ENCODE measurements at regions not wholly inside any gene's neighbourhood (a gene's known extent, or its start where the extent isn't known, plus 50 kb on each side); places are given as distances from the start of the nearest gene placed in this dataset.

DNA sequence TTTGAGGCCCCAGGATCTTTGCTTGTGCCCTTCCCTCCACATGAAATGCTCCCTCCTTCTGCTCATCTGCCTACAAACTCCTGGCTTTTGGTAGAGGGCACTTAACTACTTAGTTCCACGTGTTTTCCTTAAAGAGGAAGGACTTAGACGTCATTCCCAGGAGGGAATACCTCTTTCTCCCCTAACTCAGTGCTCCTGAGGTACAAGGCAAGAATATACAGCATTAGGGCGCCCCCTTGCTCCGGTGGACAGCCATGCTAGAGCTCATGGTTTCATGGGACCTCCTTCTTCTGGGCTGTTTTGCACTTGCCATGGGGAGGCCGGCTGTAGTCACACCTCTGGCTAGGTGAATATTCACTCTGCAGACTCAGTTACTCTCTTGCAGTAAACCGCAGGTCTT, 93.8 kb upstream of the LY86 start:
- Histone ChIP-seq H3K27ac (no peak overlapping the region), H3K4me3 (no peak overlapping the region)
- TF ChIP-seq, protein P1, sequence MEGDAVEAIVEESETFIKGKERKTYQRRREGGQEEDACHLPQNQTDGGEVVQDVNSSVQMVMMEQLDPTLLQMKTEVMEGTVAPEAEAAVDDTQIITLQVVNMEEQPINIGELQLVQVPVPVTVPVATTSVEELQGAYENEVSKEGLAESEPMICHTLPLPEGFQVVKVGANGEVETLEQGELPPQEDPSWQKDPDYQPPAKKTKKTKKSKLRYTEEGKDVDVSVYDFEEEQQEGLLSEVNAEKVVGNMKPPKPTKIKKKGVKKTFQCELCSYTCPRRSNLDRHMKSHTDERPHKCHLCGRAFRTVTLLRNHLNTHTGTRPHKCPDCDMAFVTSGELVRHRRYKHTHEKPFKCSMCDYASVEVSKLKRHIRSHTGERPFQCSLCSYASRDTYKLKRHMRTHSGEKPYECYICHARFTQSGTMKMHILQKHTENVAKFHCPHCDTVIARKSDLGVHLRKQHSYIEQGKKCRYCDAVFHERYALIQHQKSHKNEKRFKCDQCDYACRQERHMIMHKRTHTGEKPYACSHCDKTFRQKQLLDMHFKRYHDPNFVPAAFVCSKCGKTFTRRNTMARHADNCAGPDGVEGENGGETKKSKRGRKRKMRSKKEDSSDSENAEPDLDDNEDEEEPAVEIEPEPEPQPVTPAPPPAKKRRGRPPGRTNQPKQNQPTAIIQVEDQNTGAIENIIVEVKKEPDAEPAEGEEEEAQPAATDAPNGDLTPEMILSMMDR (IDR thresholded peaks at IDR 0.05): no peak
- no peak for DNase-seq (ENCODE audit: low spot score)

DNA sequence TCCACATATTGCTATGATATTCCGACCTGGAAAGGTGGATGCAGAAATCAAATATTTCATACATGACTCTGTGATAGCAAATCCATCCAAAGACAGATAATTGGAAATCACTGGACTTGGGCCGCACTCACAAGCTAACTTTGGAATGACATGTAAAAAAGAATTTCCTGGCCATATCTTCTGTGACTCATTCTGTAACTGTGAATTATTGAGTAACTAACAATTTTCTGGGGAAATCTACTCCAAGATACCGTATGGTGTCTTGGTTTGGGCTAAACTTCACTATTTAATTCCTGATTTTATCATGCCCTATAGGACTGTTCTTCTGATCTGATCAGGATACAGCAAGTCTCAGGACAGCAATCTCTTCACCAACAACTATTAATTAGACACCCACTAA, 92.7 kb upstream of the LY86 start:
- Histone ChIP-seq H3K4me3 (no peak overlapping the region), H3K27ac (no peak overlapping the region)
- TF ChIP-seq, protein P1 (IDR thresholded peaks at IDR 0.05): no peak
- no peak for DNase-seq (ENCODE audit: low spot score)

DNA sequence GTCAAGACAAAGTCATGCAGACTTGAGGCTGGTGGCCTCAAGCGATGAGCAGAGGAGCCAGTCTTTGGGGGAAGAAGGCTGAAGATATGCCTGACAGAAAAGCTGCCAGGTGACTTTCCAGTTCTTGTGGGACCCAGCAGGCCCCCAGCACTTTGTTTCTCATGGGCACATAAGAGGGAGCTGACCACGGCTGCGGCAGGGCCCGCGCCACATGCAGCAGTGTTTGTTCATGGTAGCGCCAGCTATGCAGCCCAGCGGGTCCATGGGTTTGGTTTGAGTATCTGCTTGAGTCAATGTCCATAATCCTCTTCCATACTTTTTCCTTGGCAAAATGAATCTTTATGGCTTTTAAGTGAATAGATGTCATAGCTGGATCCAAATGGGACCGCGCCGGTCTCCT, 91.0 kb upstream of the LY86 start:
- H3K4me3 ChIP-seq: no peak overlapping the region
- DNase-seq (ENCODE audit: low spot score): no peak
- TF ChIP-seq, protein P1 (IDR thresholded peaks at IDR 0.05): no peak
- H3K27ac ChIP-seq: no peak overlapping the region

DNA sequence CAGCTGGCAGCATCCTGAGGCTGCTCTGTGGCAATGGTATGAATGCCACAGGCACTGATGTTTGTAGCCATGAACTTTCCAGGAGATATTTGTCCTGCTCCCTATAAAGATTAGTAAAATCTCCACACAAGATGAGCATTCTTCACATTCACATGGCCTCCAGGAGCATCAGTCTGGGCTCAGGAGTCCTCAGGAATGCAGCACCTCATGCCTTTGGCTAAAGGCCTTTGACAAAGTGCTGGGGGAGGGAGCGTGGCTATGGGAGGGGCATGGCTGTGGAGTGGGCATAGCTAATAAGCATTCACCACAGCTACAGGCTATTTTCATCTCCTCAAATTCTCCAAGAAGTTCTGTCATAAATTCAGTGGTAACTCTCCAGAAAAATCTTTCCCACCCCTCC, 90.5 kb upstream of the LY86 start:
- no peak overlapping the region for H3K4me3 ChIP-seq
- H3K27ac ChIP-seq: no peak overlapping the region
- no peak for DNase-seq (ENCODE audit: low spot score)
- TF ChIP-seq, protein P1 (IDR thresholded peaks at IDR 0.05): no peak

DNA sequence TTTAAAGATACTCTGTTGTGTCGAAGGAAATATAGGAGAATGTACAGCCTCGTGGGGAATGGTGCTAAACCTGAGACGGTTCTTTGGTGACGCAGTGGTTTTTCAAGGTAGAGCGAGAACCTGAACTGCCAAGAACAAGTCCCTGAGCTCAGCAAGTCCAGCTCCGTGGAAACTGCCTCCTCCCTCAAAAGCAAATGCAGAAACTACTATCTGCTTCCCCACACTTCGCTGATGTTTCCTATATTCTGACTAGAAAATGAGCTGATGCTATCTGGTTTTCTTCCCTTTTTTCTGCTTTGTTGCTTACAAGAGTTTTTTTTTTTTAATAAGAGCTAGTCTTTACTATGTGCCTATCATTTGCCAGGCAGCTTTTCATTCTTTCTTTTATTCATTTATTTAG, 85.3 kb upstream of the LY86 start:
- H3K27ac ChIP-seq: no peak overlapping the region
- TF ChIP-seq, protein P1 (IDR thresholded peaks at IDR 0.05): no peak
- no peak overlapping the region for H3K4me3 ChIP-seq
- DNase-seq (ENCODE audit: low spot score): no peak

DNA sequence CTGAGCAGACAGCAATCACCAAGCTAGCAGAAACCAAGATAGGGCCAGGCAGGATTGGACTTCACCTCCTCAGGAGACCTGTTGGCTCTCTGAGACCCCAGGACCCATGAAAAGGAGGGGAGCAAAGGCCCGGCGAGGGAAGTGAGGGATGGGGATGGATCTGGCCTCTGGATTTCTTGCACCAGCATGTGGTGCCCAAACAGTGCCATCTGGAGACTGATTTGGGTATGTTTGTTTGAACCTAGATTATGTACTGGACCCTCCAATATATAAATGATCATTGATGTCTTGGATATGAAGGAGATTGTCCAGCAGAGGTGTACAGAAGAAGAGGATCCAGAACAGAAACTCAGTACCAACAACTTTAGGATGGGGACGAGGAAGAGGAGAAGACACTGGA, 83.4 kb upstream of the LY86 start:
- Histone ChIP-seq H3K27ac (peak overlapping the region in 1 of 2 donors; percentile 2), H3K4me3 (no peak overlapping the region)
- no peak for DNase-seq (ENCODE audit: low spot score)
- TF ChIP-seq, protein P1 (IDR thresholded peaks at IDR 0.05): no peak

DNA sequence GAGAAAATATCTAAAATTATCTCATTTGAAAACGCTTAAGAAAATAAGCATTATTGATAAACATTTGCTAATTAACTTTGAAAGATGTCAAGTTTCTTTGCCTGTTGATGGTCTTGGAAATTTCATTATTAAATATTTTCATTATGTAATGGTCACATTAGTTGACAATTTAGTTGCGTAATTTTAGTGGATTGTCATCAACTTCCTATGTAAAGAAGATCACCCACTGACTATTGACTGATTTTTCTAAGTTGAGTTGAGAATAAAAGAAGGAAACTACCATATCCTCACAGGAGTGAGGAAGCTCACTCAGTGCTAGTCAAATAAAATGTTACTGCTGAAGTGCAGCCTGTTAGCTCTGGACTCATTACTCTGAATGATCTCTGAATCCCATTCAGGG, 79.9 kb upstream of the LY86 start:
- Histone ChIP-seq H3K27ac (no peak overlapping the region), H3K4me3 (no peak overlapping the region)
- no peak for DNase-seq (ENCODE audit: low spot score)
- TF ChIP-seq, protein P1 (IDR thresholded peaks at IDR 0.05): no peak

Data from coronary artery (tissue), 2 donors.